ENCODE measurements at regions not wholly inside any gene's neighbourhood (a gene's known extent, or its start where the extent isn't known, plus 50 kb on each side); places are given as distances from the start of the nearest gene placed in this dataset.

DNA sequence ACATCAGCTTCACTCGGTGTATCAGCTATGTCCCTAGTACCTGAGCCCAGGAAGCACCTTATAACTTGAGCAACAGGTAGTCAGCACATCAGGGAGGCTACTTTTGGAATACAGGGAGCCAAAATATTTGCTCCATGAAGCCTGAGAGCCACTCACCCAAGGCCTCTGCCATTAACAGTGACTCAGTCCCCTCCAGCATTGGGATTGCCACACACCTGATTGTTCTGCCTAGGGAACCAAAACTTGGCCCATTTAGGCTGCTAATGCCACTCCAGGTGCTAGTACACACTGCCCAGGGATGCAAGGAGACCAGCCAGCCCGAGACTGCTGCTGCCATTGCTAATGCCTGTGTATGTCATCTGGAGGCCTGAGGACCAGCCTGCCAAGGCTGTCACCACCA lies 773.6 kb upstream of the TENM4 start:
- TF ChIP-seq, protein P1, sequence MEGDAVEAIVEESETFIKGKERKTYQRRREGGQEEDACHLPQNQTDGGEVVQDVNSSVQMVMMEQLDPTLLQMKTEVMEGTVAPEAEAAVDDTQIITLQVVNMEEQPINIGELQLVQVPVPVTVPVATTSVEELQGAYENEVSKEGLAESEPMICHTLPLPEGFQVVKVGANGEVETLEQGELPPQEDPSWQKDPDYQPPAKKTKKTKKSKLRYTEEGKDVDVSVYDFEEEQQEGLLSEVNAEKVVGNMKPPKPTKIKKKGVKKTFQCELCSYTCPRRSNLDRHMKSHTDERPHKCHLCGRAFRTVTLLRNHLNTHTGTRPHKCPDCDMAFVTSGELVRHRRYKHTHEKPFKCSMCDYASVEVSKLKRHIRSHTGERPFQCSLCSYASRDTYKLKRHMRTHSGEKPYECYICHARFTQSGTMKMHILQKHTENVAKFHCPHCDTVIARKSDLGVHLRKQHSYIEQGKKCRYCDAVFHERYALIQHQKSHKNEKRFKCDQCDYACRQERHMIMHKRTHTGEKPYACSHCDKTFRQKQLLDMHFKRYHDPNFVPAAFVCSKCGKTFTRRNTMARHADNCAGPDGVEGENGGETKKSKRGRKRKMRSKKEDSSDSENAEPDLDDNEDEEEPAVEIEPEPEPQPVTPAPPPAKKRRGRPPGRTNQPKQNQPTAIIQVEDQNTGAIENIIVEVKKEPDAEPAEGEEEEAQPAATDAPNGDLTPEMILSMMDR (conservative IDR thresholded peaks at IDR 0.05; ENCODE audit: control insufficient read depth, insufficient read depth, low read depth, low read length): no peak
- no peak overlapping the region for H3K4me3 ChIP-seq (ENCODE audit: control insufficient read depth, low read depth, low read length)
- no peak for DNase-seq (ENCODE audit: low read depth)

DNA sequence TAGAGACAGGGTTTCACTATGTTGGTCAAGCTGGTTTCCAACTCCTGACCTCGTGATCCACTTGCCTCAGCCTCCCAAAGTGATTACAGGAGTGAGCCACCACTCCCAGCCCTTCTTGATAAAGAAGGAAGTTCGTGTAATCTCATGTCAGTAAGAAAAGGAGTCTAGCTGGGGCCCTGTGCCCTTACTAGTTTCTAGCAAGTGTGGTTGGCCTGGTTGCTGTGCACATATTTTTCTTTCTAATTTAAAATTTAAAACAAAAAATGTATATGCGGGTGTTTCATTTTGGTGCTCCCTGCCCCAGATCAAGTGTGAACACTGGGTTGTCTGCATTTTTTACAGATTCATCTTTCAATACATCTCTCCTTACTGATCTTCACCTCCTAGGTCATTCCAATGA lies 770.8 kb upstream of the TENM4 start:
- TF ChIP-seq, protein P1 (conservative IDR thresholded peaks at IDR 0.05; ENCODE audit: control insufficient read depth, insufficient read depth, low read depth, low read length): no peak
- no peak for DNase-seq (ENCODE audit: low read depth)
- no peak overlapping the region for H3K4me3 ChIP-seq (ENCODE audit: control insufficient read depth, low read depth, low read length)

DNA sequence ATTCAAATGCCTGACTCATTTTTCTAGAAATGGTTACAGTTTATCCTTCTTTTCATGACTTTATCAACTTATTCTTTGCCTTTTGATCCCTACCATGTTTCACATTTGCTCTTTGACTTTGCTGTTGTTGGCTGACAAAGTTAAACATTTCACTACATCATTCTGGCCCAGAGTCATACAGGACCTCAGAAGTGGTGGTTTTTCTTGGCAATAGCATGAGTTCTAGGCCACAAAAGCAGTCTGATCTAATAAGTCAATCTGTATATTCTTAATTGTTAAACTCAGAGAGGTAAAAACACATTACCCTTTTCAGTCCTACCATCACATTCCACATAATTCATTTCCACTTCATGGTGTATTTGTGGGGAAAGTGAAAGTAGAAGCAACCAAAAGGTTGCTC lies 763.2 kb upstream of the TENM4 start:
- no peak for DNase-seq (ENCODE audit: low read depth)

DNA sequence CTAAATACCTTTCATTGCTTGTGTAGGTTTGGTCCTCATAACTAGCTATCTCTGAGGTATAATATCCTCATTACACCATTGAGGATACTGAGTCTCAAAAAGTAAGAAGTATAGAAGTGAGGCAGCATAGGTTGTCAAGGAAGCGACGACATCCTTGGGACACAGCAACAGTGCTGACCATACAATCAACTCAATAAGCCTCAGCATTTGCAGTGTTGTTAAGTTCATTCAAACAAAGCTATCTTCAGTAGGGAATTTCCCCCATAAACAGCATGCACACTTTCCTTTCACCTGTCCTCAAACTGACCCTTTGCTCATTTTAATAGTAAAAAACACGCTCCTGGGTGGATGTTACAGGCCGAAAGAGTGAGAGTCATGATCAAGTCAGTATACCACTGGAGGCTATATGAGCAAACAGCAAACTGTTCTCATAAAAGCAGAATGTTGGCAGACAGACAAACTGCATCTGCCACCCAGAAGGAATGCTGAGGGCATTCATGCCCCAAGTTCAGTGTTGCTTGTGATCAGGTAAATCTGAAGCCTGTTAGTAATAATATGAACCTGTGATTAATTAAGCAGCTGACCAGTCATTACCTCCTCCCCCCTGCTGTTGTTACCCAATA lies 756.2 kb upstream of the TENM4 start:
- TF ChIP-seq, protein P1 (conservative IDR thresholded peaks at IDR 0.05; ENCODE audit: control insufficient read depth, insufficient read depth, low read depth, low read length): no peak
- no peak overlapping the region for H3K4me3 ChIP-seq (ENCODE audit: control insufficient read depth, low read depth, low read length)
- no peak for DNase-seq (ENCODE audit: low read depth)

More for the DNA sequence above, 763.2 kb upstream of the TENM4 start:
- TF ChIP-seq, protein P1 (conservative IDR thresholded peaks at IDR 0.05; ENCODE audit: control insufficient read depth, insufficient read depth, low read depth, low read length): no peak
- H3K4me3 ChIP-seq (ENCODE audit: control insufficient read depth, low read depth, low read length): no peak overlapping the region

DNA sequence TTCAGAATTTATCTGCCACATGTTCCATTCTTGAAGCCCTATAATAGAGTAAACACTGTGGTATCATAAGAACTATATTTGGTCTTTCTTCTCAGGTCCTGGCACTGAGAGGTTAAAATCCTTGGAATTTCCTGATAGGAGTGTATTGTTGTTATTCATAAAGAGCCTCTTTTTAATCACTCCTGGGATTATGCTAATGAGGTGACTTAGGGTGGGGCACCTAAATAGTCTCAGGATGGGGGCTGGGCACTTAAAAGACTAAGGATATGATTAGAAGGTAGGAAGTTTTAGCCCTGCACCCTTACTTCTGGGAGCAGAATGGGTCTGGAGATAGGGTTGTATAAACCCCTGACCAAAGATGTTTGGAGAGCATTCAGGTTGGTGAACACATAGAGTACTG lies 755.2 kb upstream of the TENM4 start:
- TF ChIP-seq, protein P1 (conservative IDR thresholded peaks at IDR 0.05; ENCODE audit: control insufficient read depth, insufficient read depth, low read depth, low read length): no peak
- H3K4me3 ChIP-seq (ENCODE audit: control insufficient read depth, low read depth, low read length): no peak overlapping the region

DNA sequence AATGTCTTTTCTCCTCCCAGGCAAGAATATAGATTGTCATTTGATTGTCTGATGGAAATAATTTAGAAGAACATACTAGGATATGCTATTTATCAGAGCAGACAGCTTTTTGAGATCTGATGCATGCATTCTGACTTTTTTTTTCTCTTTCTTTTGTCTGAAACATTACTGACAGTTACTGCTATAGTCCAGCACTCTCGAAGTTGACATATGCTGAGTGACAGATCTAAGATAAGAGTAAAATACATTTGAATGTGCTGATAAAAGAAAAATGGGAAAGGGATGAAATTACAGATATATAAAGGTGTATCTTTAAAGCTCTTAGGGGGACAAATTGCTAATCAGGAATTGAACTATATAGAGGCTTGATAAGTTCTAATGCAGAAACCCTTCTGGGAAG lies 753.8 kb upstream of the TENM4 start:
- TF ChIP-seq, protein P1 (conservative IDR thresholded peaks at IDR 0.05; ENCODE audit: control insufficient read depth, insufficient read depth, low read depth, low read length): no peak
- no peak for DNase-seq (ENCODE audit: low read depth)
- H3K4me3 ChIP-seq (ENCODE audit: control insufficient read depth, low read depth, low read length): no peak overlapping the region

More for the DNA sequence above, 755.2 kb upstream of the TENM4 start:
- DNase-seq (ENCODE audit: low read depth): no peak

DNA sequence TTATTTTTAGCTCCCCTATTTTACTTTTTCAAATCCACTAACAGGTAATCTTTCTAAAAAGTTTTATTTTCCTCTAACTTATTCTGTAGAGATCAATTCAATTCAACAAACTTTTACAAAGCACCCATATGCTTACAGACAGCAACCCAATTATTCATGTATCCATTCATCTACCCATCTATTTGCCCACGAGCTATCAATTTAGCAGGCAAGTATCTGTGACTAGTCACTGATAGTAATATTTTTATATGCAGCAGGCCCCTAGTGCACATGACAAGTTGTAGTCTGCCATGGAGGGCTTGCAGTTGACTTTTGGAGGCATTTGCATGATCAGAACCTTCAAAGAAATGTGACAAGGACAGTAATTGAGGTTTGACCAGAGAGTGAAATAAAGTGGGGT lies 753.2 kb upstream of the TENM4 start:
- TF ChIP-seq, protein P1 (conservative IDR thresholded peaks at IDR 0.05; ENCODE audit: control insufficient read depth, insufficient read depth, low read depth, low read length): no peak
- DNase-seq (ENCODE audit: low read depth): no peak

More for the DNA sequence above, 753.2 kb upstream of the TENM4 start:
- no peak overlapping the region for H3K4me3 ChIP-seq (ENCODE audit: control insufficient read depth, low read depth, low read length)

Data from fibroblast of mammary gland (primary cell).